GM13977 (cell line): ENCODE measurements at regions not wholly inside any gene's neighbourhood (a gene's known extent, or its start where the extent isn't known, plus 50 kb on each side); places are given as distances from the start of the nearest gene placed in this dataset.

ENCODE experiments used
- DNase-seq: peaks from one replicate; pipeline ENCODE4 v3.0.0; 2012; ENCODE audit warnings: low spot score
- in situ Hi-C: fragments of 300-500 bp; cut with MboI; formaldehyde crosslinking; loops from one replicate; pipeline ENCODE4 v1.12.0; 2022; ENCODE audit warnings: low sequenced_read_pairs, low pct_unique_long_range_greater_than_20kb, mixed read lengths, inconsistent platforms; ENCODE audit not compliant: unreplicated experiment
- TF ChIP-seq, protein P1 (sequence below): IDR thresholded peaks from 2 replicates; pipeline ENCODE4 v1.5.1; 2012; ENCODE audit warnings: mild to moderate bottlenecking, control low read depth; ENCODE audit not compliant: insufficient read depth; ENCODE audit errors: extremely low read depth, missing control alignments

DNA sequence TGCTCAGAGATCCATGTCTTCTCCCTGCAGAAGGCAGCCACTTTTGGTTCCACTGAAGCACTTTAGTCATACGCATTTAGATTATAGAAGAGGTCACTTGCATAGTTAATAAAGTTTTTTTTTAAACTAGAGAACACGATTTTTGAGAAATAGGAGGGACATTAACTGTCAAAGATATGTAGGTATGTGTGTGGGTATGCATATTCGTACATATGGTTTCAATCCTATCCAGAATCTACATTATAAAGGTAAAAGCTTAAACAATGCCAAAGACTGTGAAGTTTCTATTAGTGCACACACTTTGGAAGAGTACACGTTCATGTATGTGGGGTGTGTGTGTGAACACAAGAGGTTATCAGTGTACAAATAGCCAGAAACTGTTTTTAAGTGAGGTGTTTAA, 103.2 kb downstream of the BTBD3 start:
- in situ Hi-C loops, result no loop called here
- DNase-seq, result no peak
- TF ChIP-seq, protein P1, sequence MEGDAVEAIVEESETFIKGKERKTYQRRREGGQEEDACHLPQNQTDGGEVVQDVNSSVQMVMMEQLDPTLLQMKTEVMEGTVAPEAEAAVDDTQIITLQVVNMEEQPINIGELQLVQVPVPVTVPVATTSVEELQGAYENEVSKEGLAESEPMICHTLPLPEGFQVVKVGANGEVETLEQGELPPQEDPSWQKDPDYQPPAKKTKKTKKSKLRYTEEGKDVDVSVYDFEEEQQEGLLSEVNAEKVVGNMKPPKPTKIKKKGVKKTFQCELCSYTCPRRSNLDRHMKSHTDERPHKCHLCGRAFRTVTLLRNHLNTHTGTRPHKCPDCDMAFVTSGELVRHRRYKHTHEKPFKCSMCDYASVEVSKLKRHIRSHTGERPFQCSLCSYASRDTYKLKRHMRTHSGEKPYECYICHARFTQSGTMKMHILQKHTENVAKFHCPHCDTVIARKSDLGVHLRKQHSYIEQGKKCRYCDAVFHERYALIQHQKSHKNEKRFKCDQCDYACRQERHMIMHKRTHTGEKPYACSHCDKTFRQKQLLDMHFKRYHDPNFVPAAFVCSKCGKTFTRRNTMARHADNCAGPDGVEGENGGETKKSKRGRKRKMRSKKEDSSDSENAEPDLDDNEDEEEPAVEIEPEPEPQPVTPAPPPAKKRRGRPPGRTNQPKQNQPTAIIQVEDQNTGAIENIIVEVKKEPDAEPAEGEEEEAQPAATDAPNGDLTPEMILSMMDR, result no peak

DNA sequence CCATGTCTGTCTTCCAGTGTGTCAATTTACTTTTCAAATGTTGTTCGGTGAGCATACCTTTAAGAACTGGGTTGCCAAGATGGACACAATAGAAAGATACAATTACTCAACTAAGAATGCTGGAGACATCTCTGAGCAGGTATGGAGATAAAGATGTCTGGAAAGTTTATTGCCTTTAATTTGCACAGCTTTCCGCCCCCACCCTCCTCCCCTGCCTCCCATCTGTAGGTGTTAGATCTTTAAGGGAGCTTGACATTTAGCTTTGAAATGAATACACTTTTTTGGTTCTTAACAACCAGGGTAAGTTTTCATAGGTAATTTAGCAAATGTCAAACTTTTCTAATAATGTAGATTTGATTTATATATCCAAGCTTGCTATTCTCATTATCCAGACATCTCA, 104.4 kb downstream of the BTBD3 start:
- no peak for DNase-seq
- TF ChIP-seq, protein P1, result no peak
- in situ Hi-C loops, result no loop called here

DNA sequence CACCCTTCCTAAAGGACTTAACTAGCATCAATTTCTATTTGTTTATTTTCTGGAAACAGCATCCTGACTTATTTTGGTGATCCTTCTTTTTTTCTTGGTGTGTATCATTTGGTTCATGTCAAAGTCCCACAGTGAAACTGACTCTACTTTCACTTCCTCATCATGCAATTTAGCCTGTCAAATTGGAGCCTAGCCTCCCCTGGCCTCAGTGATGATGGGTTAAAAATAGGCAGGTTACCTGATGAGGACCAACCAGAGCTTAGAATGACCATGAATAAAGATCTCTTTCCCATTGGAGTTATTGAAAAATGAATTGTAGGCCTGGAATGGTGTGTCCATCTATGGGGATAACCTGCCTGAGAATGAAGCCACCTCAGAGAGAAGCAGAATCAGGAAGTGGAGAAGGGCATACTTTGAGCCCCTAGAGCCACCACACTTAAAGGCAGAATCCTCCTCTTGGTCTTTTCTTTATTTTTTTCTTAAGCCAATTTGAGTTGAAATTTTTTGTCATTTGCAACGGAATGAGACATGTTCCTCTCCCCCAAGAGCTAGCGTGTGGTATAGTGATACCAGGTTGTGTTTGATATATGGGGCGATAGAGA, 105.6 kb downstream of the BTBD3 start:
- TF ChIP-seq, protein P1, result no peak
- peak; percentile 16 for DNase-seq
- in situ Hi-C loops, result no loop called here

DNA sequence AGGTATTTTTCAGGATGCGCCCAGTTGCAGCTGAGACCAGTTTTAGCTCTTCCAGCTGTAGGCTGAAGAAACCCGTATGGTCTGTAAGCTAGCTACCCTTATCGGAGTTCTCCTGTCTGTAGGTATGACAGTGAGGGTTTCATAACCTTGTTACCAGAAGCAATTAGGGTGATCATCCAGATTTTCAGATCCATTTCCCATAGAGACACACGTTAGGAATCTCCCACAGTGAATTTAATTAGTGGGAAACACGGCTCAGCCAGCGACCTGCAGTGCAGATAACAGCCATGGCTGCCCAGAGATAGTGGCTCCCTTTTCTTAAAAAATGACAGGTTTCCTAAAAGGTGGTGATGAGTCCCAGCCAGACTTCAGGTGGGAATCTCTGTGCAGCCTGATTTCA, 111.1 kb downstream of the BTBD3 start:
- no peak for DNase-seq
- in situ Hi-C loops, result no loop called here
- TF ChIP-seq, protein P1, result no peak

DNA sequence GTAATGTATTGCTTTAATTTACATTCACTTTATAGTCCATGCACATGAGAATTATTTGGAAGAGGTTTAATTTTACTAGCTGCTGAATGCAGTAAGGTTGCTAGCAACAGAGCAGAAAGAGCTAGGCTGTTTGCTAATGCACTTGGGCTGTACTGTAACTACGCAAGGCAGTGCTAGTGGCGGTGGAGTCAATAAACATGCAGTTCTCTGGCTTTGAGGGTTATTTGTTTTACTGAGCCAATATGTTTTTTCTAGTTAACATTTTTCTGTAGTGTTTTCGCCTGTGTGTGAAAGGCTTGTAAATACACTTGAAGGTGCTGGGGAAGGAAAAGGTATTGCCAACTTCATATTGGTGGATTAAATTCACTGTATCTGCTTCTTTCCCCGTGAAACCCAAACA, 112.8 kb downstream of the BTBD3 start:
- TF ChIP-seq, protein P1, result no peak
- in situ Hi-C loops, result no loop called here
- no peak for DNase-seq

DNA sequence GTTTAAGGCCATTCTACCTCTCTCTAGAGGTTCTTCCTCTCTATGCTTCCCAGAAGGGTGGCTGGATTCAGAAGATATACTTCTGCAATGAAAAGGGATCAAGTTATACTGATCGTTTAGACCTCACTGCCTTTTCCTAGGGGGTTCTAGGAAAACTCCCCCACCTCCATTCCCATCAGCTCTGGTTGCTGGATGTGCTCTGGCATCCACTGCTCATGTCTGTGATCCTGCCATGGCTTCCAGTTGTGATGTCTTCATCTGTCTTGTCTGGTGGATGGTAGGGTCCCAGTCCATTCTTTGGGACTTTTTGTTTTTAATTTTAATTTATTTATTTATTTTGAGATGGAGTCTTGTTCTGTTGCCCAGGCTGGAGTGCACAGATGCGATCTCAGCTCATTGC, 118.4 kb downstream of the BTBD3 start:
- in situ Hi-C loops, result no loop called here
- TF ChIP-seq, protein P1, result no peak
- DNase-seq, result no peak

DNA sequence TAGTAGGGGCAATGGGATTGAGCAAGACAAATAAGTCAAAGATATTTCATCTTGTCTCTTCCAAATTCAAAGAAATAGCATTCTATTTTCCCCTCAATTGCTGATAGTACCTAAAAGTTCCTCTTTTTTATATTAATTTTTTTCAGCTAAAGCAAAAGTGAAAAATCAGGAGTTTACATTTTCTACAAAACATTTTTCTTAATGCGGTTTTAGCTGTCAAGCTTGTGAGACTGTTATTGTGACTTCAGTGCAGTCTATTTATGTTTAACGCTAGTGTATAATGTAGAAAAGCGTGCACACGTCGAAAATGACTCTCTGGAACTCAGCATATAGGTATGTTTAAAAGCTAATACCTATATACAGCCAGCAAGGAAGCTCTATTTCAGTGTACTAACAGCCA, 119.8 kb downstream of the BTBD3 start:
- in situ Hi-C loops, result no loop called here
- TF ChIP-seq, protein P1, result no peak
- no peak for DNase-seq
